GM19240 (cell line): ENCODE measurements at regions not wholly inside any gene's neighbourhood (a gene's known extent, or its start where the extent isn't known, plus 50 kb on each side); places are given as distances from the start of the nearest gene placed in this dataset.

ENCODE experiments used
- DNase-seq: peaks from one replicate; pipeline ENCODE4 v3.0.0; 2011; ENCODE audit warnings: low spot score; ENCODE audit not compliant: insufficient read length

- no peak for DNase-seq
Observed at GRCh38 chr6:150651808-150652470, 52.3 kb downstream of the PLEKHG1 start.

DNA sequence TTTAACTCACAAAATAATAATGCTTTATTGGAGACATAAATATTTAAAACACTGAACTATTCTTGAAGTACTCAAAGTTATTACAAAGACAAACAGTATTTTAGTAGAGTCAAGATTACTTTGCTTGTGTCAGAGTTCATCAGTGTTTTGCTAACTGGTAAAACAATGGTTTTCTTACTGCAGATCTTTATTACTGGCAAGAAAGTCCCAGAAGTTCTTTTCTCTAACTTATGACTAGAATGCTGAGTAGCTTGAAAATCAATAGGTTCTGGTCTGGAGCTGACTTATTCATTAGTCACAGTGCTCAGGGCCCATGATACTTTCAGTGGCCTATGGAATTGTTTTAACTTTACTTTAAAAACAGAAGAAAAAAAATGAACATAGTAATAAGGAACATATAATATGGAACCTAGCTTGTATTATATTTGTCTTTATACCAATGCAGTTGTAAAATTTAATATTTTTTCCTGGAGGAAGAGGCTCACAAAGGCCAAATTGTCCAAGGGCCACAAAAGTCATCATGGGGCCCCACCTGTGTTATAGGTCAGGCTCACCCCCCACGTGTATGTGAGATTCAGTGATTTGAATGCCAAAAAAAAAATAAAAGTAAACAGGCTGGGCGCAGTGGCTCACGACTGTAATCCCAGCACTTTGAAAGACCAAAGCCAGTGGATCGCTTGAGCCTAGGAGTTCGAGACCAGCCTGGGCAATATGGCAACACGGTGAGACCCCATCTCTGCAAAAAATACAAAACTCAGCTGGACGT lies 53.3 kb downstream of the PLEKHG1 start:
- DNase-seq, result no peak

- DNase-seq, result no peak
Observed at GRCh38 chr6:150654608-150655007, 54.9 kb downstream of the PLEKHG1 start.

DNA sequence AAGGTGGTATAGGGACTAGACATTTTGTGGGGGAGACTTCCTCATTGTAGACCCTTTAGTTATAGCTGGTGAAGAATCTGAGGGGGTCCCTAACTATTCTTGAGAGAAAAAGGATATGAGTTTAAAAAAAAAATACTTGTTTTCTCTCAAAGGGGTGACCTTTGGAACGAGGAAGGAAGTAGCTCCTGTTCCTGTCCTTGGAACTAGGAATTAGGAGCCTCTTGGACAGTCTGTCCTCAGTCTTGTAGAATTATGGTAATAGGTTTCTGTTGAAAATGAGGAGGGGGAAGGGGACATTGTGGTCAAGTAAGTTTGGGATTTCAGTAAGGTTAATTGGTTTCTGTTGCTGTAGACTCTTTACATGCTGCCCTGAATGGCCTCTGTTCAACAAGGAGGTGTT lies 56.5 kb downstream of the PLEKHG1 start:
- no peak for DNase-seq

- DNase-seq, result no peak
Observed at GRCh38 chr6:150658421-150658820, 58.7 kb downstream of the PLEKHG1 start.

DNA sequence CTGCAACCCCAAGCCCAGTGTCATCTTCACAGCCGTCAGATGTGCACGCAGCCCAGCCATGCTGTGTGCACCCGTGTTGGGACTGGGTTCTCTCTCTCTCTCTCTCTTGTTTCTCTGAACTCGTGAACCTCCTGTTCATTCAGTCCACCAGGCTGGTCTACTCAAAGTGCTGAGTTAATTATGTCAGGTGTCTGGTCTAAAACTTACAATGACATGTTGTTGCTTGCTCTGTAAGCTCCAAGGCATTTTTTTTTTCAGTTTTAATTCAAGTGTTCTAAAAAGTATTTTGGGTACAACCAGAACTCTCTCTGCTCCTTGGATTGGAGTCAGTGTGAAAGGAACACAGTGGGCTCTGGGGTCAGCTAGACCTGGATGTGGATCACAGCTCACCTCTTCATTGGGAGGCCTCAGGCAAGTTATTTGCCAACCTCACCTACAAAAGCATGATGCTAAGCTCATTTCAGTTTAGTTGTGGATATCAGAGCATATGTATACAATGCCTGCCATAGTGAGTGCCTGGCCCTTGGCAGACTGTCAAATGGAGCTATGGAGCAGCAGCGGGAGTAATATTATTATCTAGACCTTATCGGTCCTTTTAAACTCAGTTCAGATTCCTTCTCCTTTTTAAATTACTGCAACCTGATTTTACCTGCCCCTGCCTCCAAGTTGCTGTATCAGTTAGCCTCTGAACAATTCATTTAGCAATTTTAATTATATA lies 59.5 kb downstream of the PLEKHG1 start:
- DNase-seq, result no peak

DNA sequence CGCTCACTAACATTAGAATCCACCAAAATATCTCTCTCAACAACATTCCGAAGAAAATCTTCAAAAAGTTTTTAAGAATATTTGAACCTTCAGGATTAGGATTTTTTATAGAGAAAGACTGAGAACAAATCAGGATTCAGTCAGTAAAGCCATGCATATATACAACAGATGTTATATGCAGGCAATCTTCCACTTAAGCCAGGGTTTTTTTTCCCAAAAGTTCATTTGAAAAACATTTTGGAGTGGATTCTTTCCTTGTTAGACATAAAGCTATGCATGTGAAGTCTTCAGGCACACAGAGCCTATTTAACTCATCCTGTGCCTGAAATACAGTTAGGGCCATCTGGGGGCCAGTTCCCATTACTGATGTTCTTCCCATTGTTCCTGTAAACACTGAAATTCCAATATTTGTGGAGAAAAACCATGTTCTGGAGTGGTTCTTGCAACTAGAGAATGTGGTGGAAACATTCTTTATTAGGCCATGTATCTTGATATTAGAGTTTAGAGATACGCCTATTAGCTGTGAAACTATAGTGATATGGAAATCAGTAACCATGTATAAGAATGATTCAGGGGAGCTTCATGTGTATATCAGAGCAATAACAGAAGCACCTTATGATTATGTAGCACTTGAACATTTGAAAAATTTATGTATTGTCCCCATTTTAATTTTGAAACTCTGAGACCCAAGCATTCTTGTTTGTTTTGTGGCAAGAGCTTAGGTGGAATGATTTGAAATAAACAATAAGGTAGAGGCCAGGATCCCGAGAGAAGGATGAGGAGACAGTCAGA lies 61.7 kb downstream of the PLEKHG1 start:
- no peak for DNase-seq

DNA sequence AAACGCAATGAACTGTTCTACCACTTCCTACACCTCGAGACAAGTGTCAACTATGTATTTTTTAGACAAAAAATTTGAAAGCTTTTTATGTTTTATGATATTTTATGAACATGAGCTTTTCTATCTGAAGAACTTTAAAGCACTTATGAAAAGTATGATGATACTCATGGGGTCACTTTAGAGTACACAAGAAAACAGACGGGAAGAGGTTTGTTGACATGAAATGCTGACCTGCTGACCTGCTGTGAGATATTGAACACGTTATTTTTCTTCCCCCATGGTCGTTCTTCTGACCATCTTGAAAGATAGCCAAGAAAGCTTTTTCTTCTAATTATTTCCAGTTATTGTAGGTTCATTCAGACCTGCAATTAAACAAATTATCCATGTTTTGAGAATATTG lies 63.1 kb downstream of the PLEKHG1 start:
- DNase-seq, result no peak

- DNase-seq, result no peak
Observed at GRCh38 chr6:150664091-150664490, 64.4 kb downstream of the PLEKHG1 start.

- no peak for DNase-seq
Observed at GRCh38 chr6:150666071-150666470, 66.4 kb downstream of the PLEKHG1 start.

DNA sequence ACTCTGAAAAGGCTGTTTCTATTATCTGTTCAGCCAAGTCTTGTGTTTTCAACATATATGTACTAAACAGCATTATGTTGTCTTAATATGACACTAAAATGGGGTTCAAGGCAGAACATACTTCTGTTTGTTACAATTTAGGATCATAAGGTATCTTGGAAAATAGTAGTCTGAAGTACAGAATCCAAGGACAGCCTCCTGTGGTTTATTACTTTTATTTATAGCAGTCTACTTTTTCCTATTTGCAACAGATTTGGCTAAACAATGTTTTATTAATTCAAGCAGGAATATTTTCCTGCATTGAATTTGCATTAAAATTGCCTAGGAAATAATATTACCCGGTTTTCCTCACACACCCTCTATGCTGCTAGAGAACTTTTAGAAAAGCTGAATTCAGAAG lies 67.7 kb downstream of the PLEKHG1 start:
- no peak for DNase-seq

DNA sequence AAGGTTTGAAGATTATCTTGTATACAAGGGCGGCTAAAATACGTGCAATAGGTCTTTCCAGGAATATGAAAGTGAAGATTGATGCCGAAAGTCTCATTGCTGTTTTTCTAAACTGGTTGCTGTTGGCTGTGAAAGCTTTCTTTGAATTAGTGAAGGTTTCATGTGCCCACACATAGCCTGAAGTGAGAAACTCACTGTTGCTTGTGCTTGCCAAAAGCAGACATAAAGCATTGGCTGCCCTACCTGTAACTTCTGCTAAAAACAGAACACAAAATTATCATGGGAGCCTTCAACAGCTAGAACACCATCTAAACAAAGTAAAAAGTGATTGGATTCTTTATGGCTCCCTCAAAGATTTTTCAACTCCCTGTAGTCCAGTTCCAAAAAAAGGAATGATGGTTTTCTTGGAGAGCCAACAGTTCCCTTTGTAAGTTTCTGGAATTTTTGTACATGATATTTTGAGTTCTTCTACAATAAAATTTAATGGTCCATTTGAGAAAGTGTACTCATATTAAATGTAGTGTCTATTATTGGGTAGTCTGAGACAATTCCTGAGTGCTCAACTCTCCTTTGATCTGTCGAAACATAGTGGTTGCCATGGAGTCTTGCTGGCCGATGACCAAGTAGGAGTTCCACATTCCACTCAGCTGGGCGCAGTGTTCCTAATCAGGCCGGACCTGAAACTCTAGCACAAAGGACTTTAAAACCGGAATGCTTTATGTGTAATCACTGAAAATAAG lies 68.5 kb downstream of the PLEKHG1 start:
- DNase-seq, result no peak

- DNase-seq, result no peak
Observed at GRCh38 chr6:150668900-150669302, 69.2 kb downstream of the PLEKHG1 start.

DNA sequence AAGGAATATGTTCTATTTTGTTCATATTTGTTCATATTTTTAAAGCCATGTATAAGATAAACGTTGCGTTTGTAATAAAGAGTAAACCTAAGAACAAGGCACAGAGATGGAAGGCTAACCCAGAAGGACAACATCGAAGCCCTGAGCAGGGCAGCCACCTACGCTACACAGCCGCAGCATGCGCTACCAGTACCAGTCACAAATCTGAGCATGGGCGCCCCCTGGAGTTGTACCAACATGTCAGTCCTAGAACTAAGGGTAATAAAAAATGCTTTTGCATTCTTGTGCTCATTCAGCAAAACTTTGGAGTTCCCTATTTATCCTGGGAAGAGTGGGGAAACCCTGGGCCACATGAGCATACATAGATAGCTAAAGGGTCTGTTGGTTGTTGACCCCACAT lies 70.6 kb downstream of the PLEKHG1 start:
- DNase-seq, result no peak

GRCh38 chr6:150672800-150673199 lies 73.1 kb downstream of the PLEKHG1 start:
- no peak for DNase-seq

DNA sequence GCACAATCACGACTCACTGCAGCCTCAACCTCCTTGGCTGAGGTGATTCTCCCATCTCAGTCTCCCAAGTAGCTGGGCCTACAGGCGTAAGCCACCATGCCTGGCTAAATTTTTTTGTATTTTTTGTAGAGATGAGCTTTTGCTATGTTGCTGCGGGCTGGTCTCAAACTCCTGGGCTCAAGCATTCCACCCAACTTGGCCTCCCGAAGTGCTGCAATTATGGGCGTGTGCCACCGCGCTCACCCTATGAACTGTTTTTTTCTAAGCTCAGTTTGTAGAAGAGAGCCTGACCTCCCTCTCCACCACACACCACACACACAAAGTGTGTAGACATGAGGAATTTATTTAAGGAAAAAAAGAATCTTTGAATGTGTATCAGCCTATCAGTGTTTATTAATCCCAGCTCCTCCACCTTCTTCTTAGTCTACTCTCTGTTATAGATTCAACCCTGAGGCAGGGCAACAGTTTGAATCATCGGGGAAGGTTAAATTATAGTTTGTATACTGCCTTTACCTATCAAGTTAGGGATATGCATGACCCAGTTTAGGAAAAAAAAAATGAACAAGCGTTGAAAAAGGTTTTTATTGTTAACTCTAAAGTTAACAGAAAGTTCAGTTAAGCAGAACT lies 74.1 kb downstream of the PLEKHG1 start:
- no peak for DNase-seq

DNA sequence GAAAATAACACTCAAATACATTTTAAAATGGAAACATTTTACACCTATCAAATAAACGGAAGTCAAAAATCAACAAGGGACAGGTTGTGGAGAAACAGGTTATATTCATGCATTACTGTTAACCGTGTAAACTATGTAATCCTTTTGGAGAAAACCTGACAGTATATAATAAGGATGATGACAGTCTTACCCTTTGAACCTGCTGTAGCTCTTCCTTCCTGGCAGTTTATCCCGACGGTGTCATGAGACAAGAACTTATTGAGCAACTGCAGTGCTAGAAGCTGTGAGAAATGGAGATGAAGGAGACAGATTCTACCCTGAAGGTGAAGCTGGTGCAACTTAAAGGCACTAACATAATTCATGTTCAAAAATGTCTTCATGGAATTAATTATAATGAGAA lies 76.7 kb downstream of the PLEKHG1 start:
- no peak for DNase-seq

DNA sequence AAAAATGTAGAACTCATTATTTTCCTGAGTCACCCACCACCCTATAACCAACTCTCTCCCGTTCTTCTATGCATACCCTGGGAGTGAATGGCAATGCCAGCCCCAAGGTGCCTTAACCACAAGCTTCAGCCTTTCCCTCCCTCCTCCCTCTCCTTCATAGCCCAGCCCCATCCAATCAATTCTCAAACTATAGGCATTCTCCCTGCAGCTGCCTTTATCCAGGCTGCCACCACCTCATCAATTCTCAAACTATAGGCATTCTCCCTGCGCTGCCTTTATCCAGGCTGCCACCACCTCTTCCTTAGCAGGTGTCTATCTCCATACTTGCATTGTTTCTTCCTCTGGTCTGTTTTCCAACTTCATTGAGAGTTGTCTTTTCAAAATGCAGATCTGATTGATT lies 77.1 kb downstream of the PLEKHG1 start:
- DNase-seq, result no peak

GRCh38 chr6:150680510-150680909 lies 80.8 kb downstream of the PLEKHG1 start:
- DNase-seq, result no peak

DNA sequence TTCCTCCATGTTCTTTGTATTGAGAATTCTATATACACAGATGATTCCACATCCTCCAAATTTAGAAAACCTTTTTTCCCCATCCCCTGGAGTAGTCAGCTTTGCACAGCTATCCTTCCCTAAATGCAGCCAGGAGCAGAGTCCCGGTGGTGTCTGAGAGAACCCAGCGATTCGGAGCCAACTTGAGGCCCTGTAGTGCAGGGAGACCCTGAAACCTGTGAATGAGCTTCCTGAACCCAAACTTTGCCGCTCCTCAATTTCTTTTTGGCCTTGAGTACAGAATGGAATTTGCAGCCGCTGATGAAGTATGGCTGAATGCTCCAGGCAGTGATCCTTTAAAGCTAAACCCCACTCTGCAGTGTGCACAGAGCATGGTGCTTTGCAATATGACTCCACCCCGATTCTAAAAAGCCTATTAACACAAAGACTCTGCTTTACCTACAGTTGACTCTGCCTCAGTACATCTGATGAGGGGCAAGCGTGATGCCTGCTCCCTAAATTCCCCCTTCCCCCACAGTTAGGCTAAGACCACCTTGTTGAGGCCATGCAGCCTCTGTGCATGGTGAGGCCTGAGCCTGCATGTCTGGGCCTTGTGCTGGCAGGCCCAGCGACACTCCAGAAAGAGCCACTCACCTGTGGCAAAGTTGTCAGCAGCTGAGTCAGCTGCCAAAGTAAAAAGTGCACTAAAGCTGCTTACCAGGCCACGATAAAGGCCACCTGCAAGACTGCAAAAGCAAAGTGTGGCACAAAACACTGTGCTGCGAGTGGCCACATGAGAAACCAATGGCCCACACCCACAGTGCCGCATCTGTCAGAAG lies 82.1 kb downstream of the PLEKHG1 start:
- no peak for DNase-seq
